ENCODE measurements at regions not wholly inside any gene's neighbourhood (a gene's known extent, or its start where the extent isn't known, plus 50 kb on each side); places are given as distances from the start of the nearest gene placed in this dataset.

DNA sequence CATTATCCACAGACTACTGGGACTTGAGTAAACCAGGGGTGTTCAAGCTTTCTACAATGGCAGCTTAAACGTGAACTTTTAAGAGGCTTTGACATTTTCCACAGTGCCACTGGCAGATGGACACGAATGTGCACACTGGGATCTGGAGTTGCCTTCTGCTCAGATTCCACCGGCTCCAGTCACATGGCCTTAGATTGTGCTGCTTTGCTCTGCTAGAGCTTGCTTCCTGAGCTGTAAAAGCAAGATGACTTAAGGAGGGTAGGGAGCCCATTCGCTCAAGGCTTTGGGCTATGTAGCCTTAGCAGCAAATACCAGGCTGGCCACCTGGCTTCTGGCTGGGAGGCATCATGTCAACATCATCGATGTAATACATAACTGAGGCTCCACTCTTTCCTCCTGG, 436.9 kb downstream of the MED10 start:
- TF ChIP-seq, protein P1, sequence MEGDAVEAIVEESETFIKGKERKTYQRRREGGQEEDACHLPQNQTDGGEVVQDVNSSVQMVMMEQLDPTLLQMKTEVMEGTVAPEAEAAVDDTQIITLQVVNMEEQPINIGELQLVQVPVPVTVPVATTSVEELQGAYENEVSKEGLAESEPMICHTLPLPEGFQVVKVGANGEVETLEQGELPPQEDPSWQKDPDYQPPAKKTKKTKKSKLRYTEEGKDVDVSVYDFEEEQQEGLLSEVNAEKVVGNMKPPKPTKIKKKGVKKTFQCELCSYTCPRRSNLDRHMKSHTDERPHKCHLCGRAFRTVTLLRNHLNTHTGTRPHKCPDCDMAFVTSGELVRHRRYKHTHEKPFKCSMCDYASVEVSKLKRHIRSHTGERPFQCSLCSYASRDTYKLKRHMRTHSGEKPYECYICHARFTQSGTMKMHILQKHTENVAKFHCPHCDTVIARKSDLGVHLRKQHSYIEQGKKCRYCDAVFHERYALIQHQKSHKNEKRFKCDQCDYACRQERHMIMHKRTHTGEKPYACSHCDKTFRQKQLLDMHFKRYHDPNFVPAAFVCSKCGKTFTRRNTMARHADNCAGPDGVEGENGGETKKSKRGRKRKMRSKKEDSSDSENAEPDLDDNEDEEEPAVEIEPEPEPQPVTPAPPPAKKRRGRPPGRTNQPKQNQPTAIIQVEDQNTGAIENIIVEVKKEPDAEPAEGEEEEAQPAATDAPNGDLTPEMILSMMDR (IDR thresholded peaks at IDR 0.05): no peak
- TF ChIP-seq POLR2A (IDR thresholded peaks at IDR 0.05): no peak

Data from thyroid gland (tissue), 4 donors.